ENCODE measurements at regions not wholly inside any gene's neighbourhood (a gene's known extent, or its start where the extent isn't known, plus 50 kb on each side); places are given as distances from the start of the nearest gene placed in this dataset.

- DNase-seq (ENCODE audit: low spot score), result no peak
Measured at GRCh38 chr5:109469896-109470662, 60.3 kb upstream of the PJA2 start.

GRCh38 chr5:109468737-109469420, 59.1 kb upstream of the PJA2 start:
- peak; percentile 87 for DNase-seq (ENCODE audit: low spot score)

- DNase-seq (ENCODE audit: low spot score), result no peak
Measured at GRCh38 chr5:109468288-109468676, 58.5 kb upstream of the PJA2 start.

- no peak for DNase-seq (ENCODE audit: low spot score)
Measured at GRCh38 chr5:109467058-109467457, 57.3 kb upstream of the PJA2 start.

All from GM03348 (cell line).